BLaER1 (cell line): ENCODE measurements at regions not wholly inside any gene's neighbourhood (a gene's known extent, or its start where the extent isn't known, plus 50 kb on each side); places are given as distances from the start of the nearest gene placed in this dataset.

Experiments
- H3K27ac ChIP-seq: shearing (Covaris generic); formaldehyde crosslinking; 2 replicates; pipeline ENCODE4 v1.8.1; 2022
- H3K27me3 ChIP-seq: shearing (Covaris generic); formaldehyde crosslinking; 2 replicates; pipeline ENCODE4 v1.8.1; 2022
- H3K36me3 ChIP-seq: shearing (Covaris generic); formaldehyde crosslinking; 2 replicates; pipeline ENCODE4 v1.8.1; 2022
- H3K4me1 ChIP-seq: shearing (Covaris generic); formaldehyde crosslinking; 2 replicates; pipeline ENCODE4 v1.8.1; 2022
- H3K4me2 ChIP-seq: shearing (Covaris generic); formaldehyde crosslinking; 2 replicates; pipeline ENCODE4 v1.8.1; 2022
- H3K4me3 ChIP-seq: shearing (Covaris generic); formaldehyde crosslinking; 2 replicates; pipeline ENCODE4 v1.8.1; 2022
- H3K9ac ChIP-seq: shearing (Covaris generic); formaldehyde crosslinking; 2 replicates; pipeline ENCODE4 v1.8.1; 2022
- H3K9me3 ChIP-seq: shearing (Covaris generic); formaldehyde crosslinking; 2 replicates; pipeline ENCODE4 v1.8.1; 2022
- H4K20me1 ChIP-seq: shearing (Covaris generic); formaldehyde crosslinking; 2 replicates; pipeline ENCODE4 v1.8.1; 2022
- Cebpa-rat ChIP-seq: shearing (Covaris generic); IDR thresholded peaks from 2 replicates; pipeline ENCODE4 v1.8.1; 2022

- Histone ChIP-seq H3K9me3 (peaks cover 24% of the 10 kb centered on the region), H3K36me3 (peaks cover 52% of the 10 kb centered on the region), H3K27ac (no peak overlapping the region), H3K9ac (no peak overlapping the region), H3K4me2 (no peak overlapping the region), H3K4me3 (no peak overlapping the region), H3K27me3 (no peaks in the 10 kb centered on the region), H3K4me1 (peaks cover 21% of the 10 kb centered on the region), H4K20me1 (no peaks in the 10 kb centered on the region)
- TF ChIP-seq Cebpa-rat: no peak
Observed at GRCh38 chr4:56227301-56227835, 159.9 kb downstream of the AASDH start.

- H3K4me1 ChIP-seq: peaks cover 21% of the 10 kb centered on the region
- H3K9me3 ChIP-seq: peaks cover 19% of the 10 kb centered on the region
- H3K27ac ChIP-seq: no peak overlapping the region
- no peak overlapping the region for H3K4me3 ChIP-seq
- TF ChIP-seq Cebpa-rat: no peak
- no peaks in the 10 kb centered on the region for H4K20me1 ChIP-seq
- no peak overlapping the region for H3K9ac ChIP-seq
- H3K4me2 ChIP-seq: no peak overlapping the region
- no peaks in the 10 kb centered on the region for H3K27me3 ChIP-seq
- H3K36me3 ChIP-seq: peaks cover 45% of the 10 kb centered on the region
Observed at GRCh38 chr4:56226579-56226978, 160.7 kb downstream of the AASDH start.

DNA sequence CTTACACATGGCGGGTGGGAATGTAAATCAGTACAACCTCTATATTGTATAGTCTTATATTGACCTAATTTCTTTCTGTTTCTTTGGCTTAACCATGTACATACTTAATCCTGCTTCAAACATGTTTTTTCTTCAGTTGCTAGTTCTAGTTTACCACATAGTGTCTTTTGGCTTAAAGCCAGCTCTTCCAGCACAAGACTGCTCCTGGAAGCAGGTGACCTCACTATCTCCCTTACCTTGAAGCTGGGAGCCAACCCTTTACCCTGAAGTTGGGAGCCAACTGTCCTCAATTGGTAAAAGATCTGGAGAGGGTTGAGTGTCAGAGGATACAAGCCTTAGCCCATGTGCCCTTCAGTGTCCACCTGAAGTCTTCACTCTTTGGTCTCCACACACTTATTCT, 162.7 kb downstream of the AASDH start:
- Histone ChIP-seq H3K9ac (no peak overlapping the region), H3K36me3 (peaks cover 50% of the 10 kb centered on the region), H3K4me3 (no peak overlapping the region), H3K4me1 (peaks cover 14% of the 10 kb centered on the region), H3K27me3 (no peaks in the 10 kb centered on the region), H3K9me3 (peaks cover 14% of the 10 kb centered on the region; the same call in 1 of the 2 replicates), H3K4me2 (no peak overlapping the region), H3K27ac (no peak overlapping the region), H4K20me1 (no peaks in the 10 kb centered on the region)
- no peak for TF ChIP-seq Cebpa-rat

GRCh38 chr4:56222514-56222913, 164.8 kb downstream of the AASDH start:
- no peaks in the 10 kb centered on the region for H4K20me1 ChIP-seq
- H3K36me3 ChIP-seq: peaks cover 42% of the 10 kb centered on the region
- TF ChIP-seq Cebpa-rat: no peak
- no peaks in the 10 kb centered on the region for H3K27me3 ChIP-seq
- no peak overlapping the region for H3K4me3 ChIP-seq
- H3K9ac ChIP-seq: no peak overlapping the region
- H3K27ac ChIP-seq: no peak overlapping the region
- no peaks in the 10 kb centered on the region for H3K4me1 ChIP-seq
- H3K4me2 ChIP-seq: no peak overlapping the region
- peaks cover 10% of the 10 kb centered on the region; the same call in 1 of the 2 replicates for H3K9me3 ChIP-seq

DNA sequence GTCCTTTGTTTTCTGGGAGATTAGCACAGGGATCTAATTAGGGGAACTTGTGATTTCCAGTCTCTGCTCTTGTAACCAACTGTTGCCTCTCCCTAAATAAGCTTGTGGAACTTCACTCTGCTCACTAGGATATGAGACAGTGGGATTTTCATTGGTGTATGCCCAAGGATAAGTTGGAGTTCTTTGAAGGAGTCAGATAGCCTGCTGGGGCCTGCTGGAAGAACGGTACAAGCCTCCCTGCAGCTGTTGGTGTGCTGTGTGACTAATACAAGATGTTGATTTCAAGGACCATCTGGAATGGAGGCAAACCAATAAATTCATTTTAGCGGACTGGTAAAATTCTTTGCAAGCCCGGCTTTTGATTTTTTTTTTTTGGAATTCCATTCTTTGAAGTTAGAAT, 167.0 kb downstream of the AASDH start:
- peaks cover 7% of the 10 kb centered on the region for H3K4me1 ChIP-seq
- no peak overlapping the region for H3K9ac ChIP-seq
- H3K4me3 ChIP-seq: no peak overlapping the region
- H3K27me3 ChIP-seq: no peaks in the 10 kb centered on the region
- TF ChIP-seq Cebpa-rat: no peak
- H3K27ac ChIP-seq: no peak overlapping the region
- H4K20me1 ChIP-seq: no peaks in the 10 kb centered on the region
- H3K9me3 ChIP-seq: peaks cover 10% of the 10 kb centered on the region; the same call in 1 of the 2 replicates
- H3K4me2 ChIP-seq: no peak overlapping the region
- H3K36me3 ChIP-seq: peaks cover 34% of the 10 kb centered on the region

- Histone ChIP-seq H3K9me3 (0 out of 2 replicates have a peak, but pooled peaks cover 2% of the 10 kb centered on the region), H3K9ac (no peak overlapping the region), H3K4me3 (no peak overlapping the region), H3K4me2 (no peak overlapping the region), H3K27me3 (no peaks in the 10 kb centered on the region), H4K20me1 (no peaks in the 10 kb centered on the region), H3K27ac (no peak overlapping the region), H3K36me3 (peaks cover 36% of the 10 kb centered on the region), H3K4me1 (peaks cover 7% of the 10 kb centered on the region)
- TF ChIP-seq Cebpa-rat: no peak
Observed at GRCh38 chr4:56219447-56219846, 167.8 kb downstream of the AASDH start.

GRCh38 chr4:56218230-56218895, 168.9 kb downstream of the AASDH start:
- Histone ChIP-seq H3K9me3 (0 out of 2 replicates have a peak, but pooled peaks cover 2% of the 10 kb centered on the region), H3K36me3 (peaks cover 39% of the 10 kb centered on the region), H4K20me1 (no peaks in the 10 kb centered on the region), H3K9ac (no peak overlapping the region), H3K27ac (no peak overlapping the region), H3K27me3 (no peaks in the 10 kb centered on the region), H3K4me1 (peaks cover 7% of the 10 kb centered on the region), H3K4me2 (no peak overlapping the region), H3K4me3 (no peak overlapping the region)
- TF ChIP-seq Cebpa-rat: no peak

DNA sequence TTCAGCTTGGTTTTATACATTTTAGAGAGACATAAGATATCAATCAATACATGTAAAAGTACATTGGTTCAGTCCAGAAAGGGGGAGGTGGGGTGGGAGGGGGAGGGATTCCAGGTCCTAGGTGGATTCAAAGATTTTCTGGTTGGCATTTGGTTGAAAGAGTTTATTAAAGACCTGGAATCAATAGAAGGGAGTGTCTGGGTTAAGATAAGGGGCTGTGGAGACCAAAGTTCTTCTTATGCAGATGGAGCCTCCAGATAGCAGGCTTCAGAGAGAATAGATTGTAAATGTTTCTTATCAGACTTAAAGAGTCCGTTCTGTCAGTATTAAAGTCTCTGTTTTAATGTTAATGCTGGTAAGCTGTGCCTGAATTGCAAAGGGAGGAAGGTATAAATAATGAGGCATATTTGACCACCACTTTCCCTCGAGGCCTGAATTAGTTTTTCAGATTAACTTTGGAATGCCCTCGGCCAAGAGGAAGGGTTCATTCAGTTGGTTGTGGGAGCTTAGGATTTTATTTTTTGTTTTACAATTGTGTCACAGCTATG, 169.9 kb downstream of the AASDH start:
- Histone ChIP-seq H3K27ac (no peak overlapping the region), H4K20me1 (no peaks in the 10 kb centered on the region), H3K4me3 (no peak overlapping the region), H3K4me2 (no peak overlapping the region), H3K9me3 (peaks cover 6% of the 10 kb centered on the region; the same call in 1 of the 2 replicates), H3K36me3 (peaks cover 43% of the 10 kb centered on the region), H3K27me3 (no peaks in the 10 kb centered on the region), H3K4me1 (peaks cover 7% of the 10 kb centered on the region), H3K9ac (no peak overlapping the region)
- TF ChIP-seq Cebpa-rat: no peak

DNA sequence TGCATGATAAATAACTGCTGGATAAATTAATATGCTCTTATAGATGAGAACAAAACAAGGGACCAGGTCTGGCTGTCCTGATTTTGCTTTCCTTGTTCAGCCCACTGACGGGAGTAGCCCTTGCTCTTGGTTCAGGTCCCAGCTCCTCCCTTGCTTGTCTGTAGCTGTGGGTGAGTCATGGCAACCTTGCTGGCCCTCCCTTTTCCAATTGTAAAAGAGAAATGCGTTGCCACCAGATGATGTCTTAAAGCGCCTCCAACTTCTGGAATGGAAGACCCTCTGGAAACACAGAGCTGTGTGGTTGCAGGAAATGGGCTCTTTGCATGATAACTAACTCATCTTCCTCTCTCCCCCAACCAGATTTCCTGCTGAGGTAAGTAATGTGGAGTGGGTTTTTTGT, 171.4 kb downstream of the AASDH start:
- Histone ChIP-seq H3K27me3 (no peaks in the 10 kb centered on the region), H3K27ac (no peak overlapping the region), H3K4me3 (no peak overlapping the region), H3K4me2 (no peak overlapping the region), H3K9me3 (peaks cover 21% of the 10 kb centered on the region), H4K20me1 (no peaks in the 10 kb centered on the region), H3K9ac (no peak overlapping the region), H3K4me1 (peaks cover 7% of the 10 kb centered on the region), H3K36me3 (peaks cover 57% of the 10 kb centered on the region)
- TF ChIP-seq Cebpa-rat: no peak

DNA sequence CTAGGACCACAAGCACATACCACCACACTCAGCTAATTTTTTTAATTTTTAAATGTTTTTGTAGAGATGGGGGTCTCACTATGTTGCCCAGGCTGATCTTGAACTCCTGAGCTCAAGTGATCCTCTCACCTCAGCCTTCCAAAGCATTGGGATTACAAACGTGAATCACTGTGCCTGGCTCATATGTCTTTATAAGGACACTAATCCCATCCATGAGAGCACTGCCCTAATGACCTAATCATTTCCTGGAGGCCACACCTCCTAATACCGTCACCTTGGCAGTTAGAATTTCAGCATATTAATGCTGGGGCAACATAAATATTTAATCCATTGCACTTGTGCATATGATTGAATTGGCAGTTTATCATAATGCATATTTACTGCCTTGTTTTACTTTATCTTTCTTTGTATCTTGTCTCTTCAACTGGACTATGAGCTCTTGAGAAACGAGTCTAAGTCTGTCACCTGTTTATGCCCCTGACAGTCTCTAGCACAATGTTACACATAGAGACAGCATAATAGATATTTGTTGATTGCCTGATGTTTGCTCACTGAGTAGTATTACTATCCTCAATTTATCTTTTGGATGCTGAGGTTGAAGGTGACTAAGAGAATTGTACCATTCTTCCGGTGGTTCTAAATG, 172.0 kb downstream of the AASDH start:
- no peak overlapping the region for H3K4me3 ChIP-seq
- H3K9ac ChIP-seq: no peak overlapping the region
- H3K4me2 ChIP-seq: no peak overlapping the region
- no peaks in the 10 kb centered on the region for H4K20me1 ChIP-seq
- TF ChIP-seq Cebpa-rat: no peak
- H3K27me3 ChIP-seq: no peaks in the 10 kb centered on the region
- peaks cover 57% of the 10 kb centered on the region for H3K36me3 ChIP-seq
- H3K4me1 ChIP-seq: peaks cover 7% of the 10 kb centered on the region
- no peak overlapping the region for H3K27ac ChIP-seq
- peaks cover 27% of the 10 kb centered on the region for H3K9me3 ChIP-seq
